ENCODE measurements at regions not wholly inside any gene's neighbourhood (a gene's known extent, or its start where the extent isn't known, plus 50 kb on each side); places are given as distances from the start of the nearest gene placed in this dataset.

- Histone ChIP-seq H3K4me2 (ENCODE audit: low read length) (no peak overlapping the region), H3K9me3 (ENCODE audit: low read length) (no peaks in the 10 kb centered on the region), H3K27me3 (ENCODE audit: low read length) (no peaks in the 10 kb centered on the region), H3K9me2 (replicated peaks; ENCODE audit: low read length) (no peaks in the 10 kb centered on the region), H3K79me2 (ENCODE audit: low read length) (no peaks in the 10 kb centered on the region), H4K20me1 (ENCODE audit: low read length) (no peaks in the 10 kb centered on the region), H3K9ac (ENCODE audit: low read length) (no peak overlapping the region), H3K36me3 (ENCODE audit: low read depth, low read length) (no peaks in the 10 kb centered on the region), H3F3A (ENCODE audit: low read length, unreplicated experiment) (no peaks in the 10 kb centered on the region), H3K4me3 (ENCODE audit: low read length) (no peak overlapping the region), H3K27ac (ENCODE audit: low read length) (no peak overlapping the region), H3K4me1 (ENCODE audit: insufficient read depth, low read length) (no peaks in the 10 kb centered on the region), H2AFZ (ENCODE audit: low read length) (no peak overlapping the region)
- intact Hi-C loops (cut with micrococcal nuclease): no loop called here
- BruUV-seq (replicated peaks): no TSS peak
- ChIA-PET CTCF (no interaction called here), POLR2A (ENCODE audit: unreplicated experiment) (no interaction called here)
- ATAC-seq: no peak
- DNase-seq: no peak
- TF ChIP-seq CTCF (conservative IDR thresholded peaks at IDR 0.05; ENCODE audit: low read depth, low read length): no peak
- TF ChIP-seq EZH2phosphoT487 (IDR thresholded peaks at IDR 0.05; ENCODE audit: borderline replicate concordance, low read length): no peak
- TF ChIP-seq EZH2 (IDR thresholded peaks at IDR 0.05; ENCODE audit: low read length, unreplicated experiment): no peak
Observed at GRCh38 chr1:54459726-54460191, 53.6 kb upstream of the SSBP3 start.

GRCh38 chr1:54459140-54459539 is 52.9 kb upstream of the SSBP3 start:
- Histone ChIP-seq H3K4me3 (ENCODE audit: low read length) (no peak overlapping the region), H3K27ac (ENCODE audit: low read length) (no peak overlapping the region), H4K20me1 (ENCODE audit: low read length) (no peaks in the 10 kb centered on the region), H3F3A (ENCODE audit: low read length, unreplicated experiment) (no peaks in the 10 kb centered on the region), H3K36me3 (ENCODE audit: low read depth, low read length) (no peaks in the 10 kb centered on the region), H3K4me2 (ENCODE audit: low read length) (no peak overlapping the region), H2AFZ (ENCODE audit: low read length) (no peak overlapping the region), H3K79me2 (ENCODE audit: low read length) (no peaks in the 10 kb centered on the region), H3K9ac (ENCODE audit: low read length) (no peak overlapping the region), H3K9me2 (replicated peaks; ENCODE audit: low read length) (no peaks in the 10 kb centered on the region), H3K4me1 (ENCODE audit: insufficient read depth, low read length) (no peaks in the 10 kb centered on the region), H3K9me3 (ENCODE audit: low read length) (no peaks in the 10 kb centered on the region), H3K27me3 (ENCODE audit: low read length) (no peaks in the 10 kb centered on the region)
- POLR2A ChIA-PET (ENCODE audit: unreplicated experiment): no interaction called here
- DNase-seq (no peak), ATAC-seq (no peak)
- intact Hi-C loops (cut with micrococcal nuclease): no loop called here
- CTCF ChIA-PET: no interaction called here
- no TSS peak for BruUV-seq (replicated peaks)
- TF ChIP-seq CTCF (conservative IDR thresholded peaks at IDR 0.05; ENCODE audit: low read depth, low read length) (no peak), EZH2phosphoT487 (IDR thresholded peaks at IDR 0.05; ENCODE audit: borderline replicate concordance, low read length) (no peak), EZH2 (IDR thresholded peaks at IDR 0.05; ENCODE audit: low read length, unreplicated experiment) (no peak)

- Histone ChIP-seq H3K4me2 (ENCODE audit: low read length) (no peak overlapping the region), H3K9me3 (ENCODE audit: low read length) (no peaks in the 10 kb centered on the region), H3K27ac (ENCODE audit: low read length) (no peak overlapping the region), H3F3A (ENCODE audit: low read length, unreplicated experiment) (no peaks in the 10 kb centered on the region), H3K9ac (ENCODE audit: low read length) (no peak overlapping the region), H3K9me2 (replicated peaks; ENCODE audit: low read length) (no peaks in the 10 kb centered on the region), H4K20me1 (ENCODE audit: low read length) (no peaks in the 10 kb centered on the region), H2AFZ (ENCODE audit: low read length) (no peak overlapping the region), H3K27me3 (ENCODE audit: low read length) (no peaks in the 10 kb centered on the region), H3K79me2 (ENCODE audit: low read length) (no peaks in the 10 kb centered on the region), H3K36me3 (ENCODE audit: low read depth, low read length) (no peaks in the 10 kb centered on the region), H3K4me1 (ENCODE audit: insufficient read depth, low read length) (no peaks in the 10 kb centered on the region), H3K4me3 (ENCODE audit: low read length) (no peak overlapping the region)
- intact Hi-C loops (cut with micrococcal nuclease): no loop called here
- no peak for DNase-seq
- no TSS peak for BruUV-seq (replicated peaks)
- TF ChIP-seq CTCF (conservative IDR thresholded peaks at IDR 0.05; ENCODE audit: low read depth, low read length) (no peak), EZH2 (IDR thresholded peaks at IDR 0.05; ENCODE audit: low read length, unreplicated experiment) (no peak), EZH2phosphoT487 (IDR thresholded peaks at IDR 0.05; ENCODE audit: borderline replicate concordance, low read length) (no peak)
- no peak for ATAC-seq
- CTCF ChIA-PET: no interaction called here
- POLR2A ChIA-PET (ENCODE audit: unreplicated experiment): interaction anchor here (0.6 kb wide), 1 partner anchor 176 kb away, joined by 5 read pairs; no protein-coding TSS in a partner anchor
Observed at GRCh38 chr1:54456921-54457529, 50.8 kb upstream of the SSBP3 start.

Measured in PC-3 (cell line).